HG02973 (cell line): ENCODE measurements at regions not wholly inside any gene's neighbourhood (a gene's known extent, or its start where the extent isn't known, plus 50 kb on each side); places are given as distances from the start of the nearest gene placed in this dataset.
"Not testable (repeated sequence)": the region's sequence is repeated elsewhere in the genome, so short reads cannot be mapped to it uniquely, and the experiment has no call there.

Experiments
- ATAC-seq: cut with Tn5 transposase; IDR thresholded peaks from one replicate; pipeline ENCODE4 v1.9.1; 2021; ENCODE audit warnings: moderate library complexity; ENCODE audit not compliant: unreplicated experiment

- no peak for ATAC-seq
Measured at GRCh38 chr6:22349051-22349450, 52.2 kb upstream of the PRL start.

GRCh38 chr6:22349528-22349927, 52.7 kb upstream of the PRL start:
- no peak for ATAC-seq

- no peak for ATAC-seq
Measured at GRCh38 chr6:22350109-22350508, 53.3 kb upstream of the PRL start.

GRCh38 chr6:22353101-22353500, 56.3 kb upstream of the PRL start:
- ATAC-seq, result no peak

GRCh38 chr6:22356362-22356940, 59.6 kb upstream of the PRL start:
- no peak for ATAC-seq

- peak; percentile 84 for ATAC-seq
Measured at GRCh38 chr6:22357724-22358189, 60.9 kb upstream of the PRL start.

- ATAC-seq, result no peak
Measured at GRCh38 chr6:22361576-22361975, 64.7 kb upstream of the PRL start.

- ATAC-seq, result no peak
Measured at GRCh38 chr6:22362361-22362760, 65.5 kb upstream of the PRL start.

- ATAC-seq, result no peak
Measured at GRCh38 chr6:22363166-22363713, 66.4 kb upstream of the PRL start.

- ATAC-seq, result no peak
Measured at GRCh38 chr6:22363714-22364239, 66.9 kb upstream of the PRL start.

GRCh38 chr6:22364306-22364705, 67.5 kb upstream of the PRL start:
- ATAC-seq, result no peak

- no peak for ATAC-seq
Measured at GRCh38 chr6:22366214-22366613, 69.4 kb upstream of the PRL start.

- no peak for ATAC-seq
Measured at GRCh38 chr6:22367346-22367745, 70.5 kb upstream of the PRL start.

GRCh38 chr6:22368794-22369193, 72.0 kb upstream of the PRL start:
- ATAC-seq, result no peak

GRCh38 chr6:22372922-22373321, 76.1 kb upstream of the PRL start:
- ATAC-seq, result peak; percentile 84

- ATAC-seq, result not testable (repeated sequence)
Measured at GRCh38 chr6:22374950-22375349, 78.1 kb upstream of the PRL start.

- not testable (repeated sequence) for ATAC-seq
Measured at GRCh38 chr6:22376293-22376692, 79.5 kb upstream of the PRL start.

- not testable (repeated sequence) for ATAC-seq
Measured at GRCh38 chr6:22378536-22378935, 81.7 kb upstream of the PRL start.

- ATAC-seq, result no peak
Measured at GRCh38 chr6:22380236-22380635, 83.4 kb upstream of the PRL start.

- no peak for ATAC-seq
Measured at GRCh38 chr6:22381845-22382544, 85.2 kb upstream of the PRL start.

- ATAC-seq, result no peak
Measured at GRCh38 chr6:22383016-22383415, 86.2 kb upstream of the PRL start.

- no peak for ATAC-seq
Measured at GRCh38 chr6:22392711-22393110, 95.9 kb upstream of the PRL start.
